Spleen (tissue), 11 donors: ENCODE measurements at regions not wholly inside any gene's neighbourhood (a gene's known extent, or its start where the extent isn't known, plus 50 kb on each side); places are given as distances from the start of the nearest gene placed in this dataset.

Source experiments
- DNase-seq: peaks from one replicate; pipeline ENCODE4 v3.0.0-alpha.2; 2020
- H3K27ac ChIP-seq, 8 donors: fragments of 200-600 bp; sonication (generic) in 7 of 8; 1 replicate in 4 of 8; 2 replicates in 4 of 8; pipeline versions ENCODE4 v1.5.0 to v1.8.0; 2016 to 2021; ENCODE audit warnings: inconsistent platforms in 4 of 8, mild to moderate bottlenecking in 4 of 8, moderate library complexity in 1 of 8
- H3K27me3 ChIP-seq, 7 donors: fragments of 200-600 bp; sonication (generic) in 6 of 7; replicated peaks in 1 of 7; 1 replicate in 4 of 7; 2 replicates in 3 of 7; pipeline versions ENCODE4 v1.5.0 to v1.8.0; 2016 to 2021; ENCODE audit warnings: inconsistent platforms in 3 of 7, mild to moderate bottlenecking in 1 of 7
- H3K36me3 ChIP-seq, 6 donors: fragments of 200-600 bp; sonication (generic) in 5 of 6; 1 replicate in 4 of 6; 2 replicates in 2 of 6; pipeline versions ENCODE4 v1.5.0 to v1.8.0; 2016 to 2021; ENCODE audit warnings: inconsistent platforms in 2 of 6
- H3K4me1 ChIP-seq, 6 donors: fragments of 200-600 bp; sonication (generic) in 5 of 6; 1 replicate in 3 of 6; 2 replicates in 3 of 6; pipeline versions ENCODE4 v1.5.0 to v1.8.0; 2016 to 2021; ENCODE audit warnings: inconsistent platforms in 3 of 6
- H3K4me3 ChIP-seq, 8 donors: fragments of 200-600 bp; sonication (generic) in 7 of 8; 1 replicate in 4 of 8; 2 replicates in 4 of 8; pipeline versions ENCODE4 v1.5.0 to v1.8.0; 2016 to 2021; ENCODE audit warnings: inconsistent platforms in 4 of 8, mild to moderate bottlenecking in 4 of 8, moderate library complexity in 2 of 8
- H3K9me3 ChIP-seq, 8 donors: fragments of 200-600 bp; sonication (generic) in 7 of 8; 1 replicate in 4 of 8; 2 replicates in 4 of 8; pipeline versions ENCODE4 v1.5.0 to v1.8.0; 2016 to 2021; ENCODE audit warnings: inconsistent platforms in 4 of 8
- CTCF ChIP-seq, 11 experiments: fragments of 200-600 bp in 7 of 11; fragments of 450-650 bp in 4 of 11; sonication (generic) in 4 of 11; IDR thresholded peaks in 8 of 11; conservative IDR thresholded peaks in 3 of 11; 1 replicate in 7 of 11; 2 replicates in 4 of 11; pipeline versions ENCODE4 v1.4.0 to v1.8.0; 2016 to 2021; ENCODE audit warnings: antibody characterized with exemption in 11 of 11, inconsistent platforms in 4 of 11, mild to moderate bottlenecking in 1 of 11
- POLR2A ChIP-seq, 3 donors: fragments of 450-650 bp; IDR thresholded peaks; one replicate each; pipeline ENCODE4 v1.5.1; 2017; ENCODE audit warnings: antibody characterized with exemption in 3 of 3, mild to moderate bottlenecking in 1 of 3
- POLR2AphosphoS5 ChIP-seq, 3 donors: sonication (generic); formaldehyde crosslinking; IDR thresholded peaks; one replicate each; pipeline ENCODE4 v1.5.1; 2017; ENCODE audit warnings: antibody characterized with exemption in 3 of 3
- WGBS, 5 donors: extraction: QIAGEN DNeasy Blood & Tissue Kit in 3 of 5; methylation state at CpG; one replicate each; pipeline versions ENCODE4 v1.1.5 to v1.1.7; 2013 to 2018; 5-methylcytosine and 5-hydroxymethylcytosine counted together
- intact Hi-C: fragments of 100-400 bp; cut with DNase I; formaldehyde crosslinking; loops from one replicate; pipeline ENCODE4 v1.15.0; 2023; ENCODE audit warnings: low total_unique reads
- donor health status: healthy with polysubstance abuse.
- donor health status: DM: no; HTN: no; CAD: no; lungs with moderate emphysema.
- donor health status: DM: no; HTN: no; CAD: no.
- donor health status: Bipolar disorder and iron deficiency.
- donor health status: healthy.
- donor health status: DM: no; HTN: no; CAD: no.
- donor health status: DM: yes; HTN: yes; CAD: no.

GRCh38 chr4:117549524-117549923 is 464.1 kb upstream of the TRAM1L1 start:
- no peaks in the 10 kb centered on the region for H3K4me1 ChIP-seq
- H3K9me3 ChIP-seq, result peaks cover 0 to 3% (median 0%) of the 10 kb centered on the region in 8 donors
- 57 to 71% (median 70%) methylated on average over 5 of the region's 5 CpGs for whole genome bisulfite sequencing, 5 donors
- no peak overlapping the region for H3K4me3 ChIP-seq
- H3K36me3 ChIP-seq, result no peaks in the 10 kb centered on the region
- TF ChIP-seq CTCF (IDR thresholded peaks at IDR 0.05 in 8 of 11, conservative IDR thresholded peaks at IDR 0.05 in 3 of 11) (no peak), POLR2AphosphoS5 (IDR thresholded peaks at IDR 0.05) (no peak), POLR2A (IDR thresholded peaks at IDR 0.05) (no peak)
- H3K27me3 ChIP-seq, result no peaks in the 10 kb centered on the region
- intact Hi-C loops, result no loop called here
- H3K27ac ChIP-seq, result no peak overlapping the region
- DNase-seq, result no peak

DNA sequence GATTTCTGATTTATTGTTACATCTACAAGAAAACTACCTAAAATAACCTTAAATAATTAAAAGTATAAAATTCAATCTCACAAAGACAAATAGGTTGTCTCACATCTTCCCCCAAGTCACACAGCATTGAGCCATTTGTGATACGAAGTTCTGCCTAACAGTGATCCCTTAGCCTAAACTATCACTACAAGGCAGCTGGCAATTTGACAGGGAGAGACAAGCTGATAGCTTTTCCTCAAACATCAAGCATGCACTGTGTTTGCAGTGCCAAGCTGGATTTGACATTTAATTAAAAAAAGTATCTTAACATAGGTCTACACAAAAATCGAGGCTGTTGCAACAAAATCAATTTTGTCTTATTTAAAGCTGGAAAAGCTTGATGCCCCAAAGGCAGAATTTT is 464.7 kb upstream of the TRAM1L1 start:
- Histone ChIP-seq H3K4me3 (no peak overlapping the region), H3K36me3 (no peaks in the 10 kb centered on the region), H3K27ac (no peak overlapping the region), H3K4me1 (no peaks in the 10 kb centered on the region), H3K9me3 (peaks cover 0 to 3% (median 0%) of the 10 kb centered on the region in 8 donors), H3K27me3 (no peaks in the 10 kb centered on the region)
- 64 to 86% (median 73%) methylated on average over 2 of the region's 2 CpGs for WGBS, 5 donors
- no peak for DNase-seq
- TF ChIP-seq POLR2A (IDR thresholded peaks at IDR 0.05) (no peak), POLR2AphosphoS5 (IDR thresholded peaks at IDR 0.05) (no peak), CTCF (IDR thresholded peaks at IDR 0.05 in 8 of 11, conservative IDR thresholded peaks at IDR 0.05 in 3 of 11) (no peak)
- intact Hi-C loops, result no loop called here

- Histone ChIP-seq H3K4me1 (no peaks in the 10 kb centered on the region), H3K27ac (no peak overlapping the region), H3K36me3 (no peaks in the 10 kb centered on the region), H3K4me3 (no peak overlapping the region), H3K9me3 (no peaks in the 10 kb centered on the region), H3K27me3 (no peaks in the 10 kb centered on the region)
- intact Hi-C loops, result no loop called here
- 57 to 73% (median 62%) methylated on average over 1 of the region's 1 CpG for WGBS, 5 donors
- DNase-seq, result no peak
- TF ChIP-seq POLR2AphosphoS5 (IDR thresholded peaks at IDR 0.05), result no peak
- TF ChIP-seq CTCF (IDR thresholded peaks at IDR 0.05 in 8 of 11, conservative IDR thresholded peaks at IDR 0.05 in 3 of 11), result no peak
- no peak for TF ChIP-seq POLR2A (IDR thresholded peaks at IDR 0.05)
Observed at GRCh38 chr4:117560329-117560728, 474.0 kb upstream of the NDST3 start.

DNA sequence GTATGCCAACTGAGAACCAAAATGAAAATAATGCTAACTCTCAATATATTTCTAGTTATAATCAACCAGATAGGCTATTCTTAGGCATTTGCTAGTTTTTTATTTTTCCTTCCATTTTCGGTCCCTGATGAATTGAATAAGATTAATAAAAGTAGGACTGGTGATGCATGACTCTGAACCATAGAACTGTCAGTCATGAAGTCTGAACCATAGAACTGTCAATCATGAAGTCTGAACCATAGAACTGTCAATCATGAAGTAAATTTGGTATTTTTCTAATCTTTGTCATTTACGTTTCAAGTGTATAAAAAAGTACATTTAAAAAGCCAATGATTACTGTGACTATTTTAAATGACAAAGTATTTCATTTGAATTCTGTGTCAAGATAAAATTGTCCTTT is 460.2 kb upstream of the NDST3 start:
- Histone ChIP-seq H3K4me1 (no peaks in the 10 kb centered on the region), H3K36me3 (no peaks in the 10 kb centered on the region), H3K27ac (no peak overlapping the region), H3K9me3 (no peaks in the 10 kb centered on the region), H3K27me3 (no peaks in the 10 kb centered on the region), H3K4me3 (no peak overlapping the region)
- intact Hi-C loops, result no loop called here
- 86 to 97% (median 90%) methylated on average over 2 of the region's 2 CpGs for WGBS, 5 donors
- TF ChIP-seq POLR2A (IDR thresholded peaks at IDR 0.05) (no peak), POLR2AphosphoS5 (IDR thresholded peaks at IDR 0.05) (no peak), CTCF (IDR thresholded peaks at IDR 0.05 in 8 of 11, conservative IDR thresholded peaks at IDR 0.05 in 3 of 11) (no peak)
- no peak for DNase-seq
